ENCODE measurements at regions not wholly inside any gene's neighbourhood (a gene's known extent, or its start where the extent isn't known, plus 50 kb on each side); places are given as distances from the start of the nearest gene placed in this dataset.

GRCh38 chr2:8630676-8631464 lies 51.0 kb upstream of the ID2 start:
- no peak for DNase-seq

GRCh38 chr2:8631465-8632005 lies 50.3 kb upstream of the ID2 start:
- DNase-seq, result no peak
